SU-DHL-6 (cell line): ENCODE measurements at regions not wholly inside any gene's neighbourhood (a gene's known extent, or its start where the extent isn't known, plus 50 kb on each side); places are given as distances from the start of the nearest gene placed in this dataset.

ENCODE experiments used
- EZH2phosphoT487 ChIP-seq: fragments of 200-600 bp; sonication (generic), shearing (Covaris generic); conservative IDR thresholded peaks from 2 replicates; pipeline ENCODE4 v1.6.1; 2018; ENCODE audit warnings: mild to moderate bottlenecking, antibody characterized with exemption, low read length, moderate library complexity, mixed read lengths
- TF ChIP-seq, protein P1 (sequence below): fragments of 200-600 bp; sonication (generic); IDR thresholded peaks from one replicate; pipeline ENCODE4 v1.5.1; 2017; ENCODE audit warnings: antibody characterized with exemption, mild to moderate bottlenecking, low read length, moderate library complexity; ENCODE audit not compliant: insufficient read depth, poor library complexity, severe bottlenecking

DNA sequence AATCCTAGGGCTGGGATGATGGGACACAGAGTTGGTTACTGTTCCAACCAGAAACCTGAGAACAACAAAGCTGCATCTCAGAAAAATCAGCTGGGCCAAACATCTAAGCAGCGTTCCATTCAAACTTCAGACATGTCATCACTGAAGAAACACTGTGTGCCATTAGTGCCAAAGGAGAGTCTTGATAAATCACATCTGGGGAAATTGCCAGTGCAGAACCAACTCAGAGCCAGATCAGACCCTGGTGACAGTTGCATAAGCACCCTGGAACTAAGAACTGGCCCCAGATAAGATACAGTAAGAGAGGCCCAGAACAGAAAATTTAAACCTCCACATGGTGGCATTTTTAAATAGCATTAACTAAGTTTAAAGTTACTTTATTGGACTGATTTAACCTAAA is 482.8 kb downstream of the PRKD1 start:
- TF ChIP-seq, protein P1, sequence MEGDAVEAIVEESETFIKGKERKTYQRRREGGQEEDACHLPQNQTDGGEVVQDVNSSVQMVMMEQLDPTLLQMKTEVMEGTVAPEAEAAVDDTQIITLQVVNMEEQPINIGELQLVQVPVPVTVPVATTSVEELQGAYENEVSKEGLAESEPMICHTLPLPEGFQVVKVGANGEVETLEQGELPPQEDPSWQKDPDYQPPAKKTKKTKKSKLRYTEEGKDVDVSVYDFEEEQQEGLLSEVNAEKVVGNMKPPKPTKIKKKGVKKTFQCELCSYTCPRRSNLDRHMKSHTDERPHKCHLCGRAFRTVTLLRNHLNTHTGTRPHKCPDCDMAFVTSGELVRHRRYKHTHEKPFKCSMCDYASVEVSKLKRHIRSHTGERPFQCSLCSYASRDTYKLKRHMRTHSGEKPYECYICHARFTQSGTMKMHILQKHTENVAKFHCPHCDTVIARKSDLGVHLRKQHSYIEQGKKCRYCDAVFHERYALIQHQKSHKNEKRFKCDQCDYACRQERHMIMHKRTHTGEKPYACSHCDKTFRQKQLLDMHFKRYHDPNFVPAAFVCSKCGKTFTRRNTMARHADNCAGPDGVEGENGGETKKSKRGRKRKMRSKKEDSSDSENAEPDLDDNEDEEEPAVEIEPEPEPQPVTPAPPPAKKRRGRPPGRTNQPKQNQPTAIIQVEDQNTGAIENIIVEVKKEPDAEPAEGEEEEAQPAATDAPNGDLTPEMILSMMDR: no peak
- TF ChIP-seq EZH2phosphoT487: no peak
